ENCODE measurements at regions not wholly inside any gene's neighbourhood (a gene's known extent, or its start where the extent isn't known, plus 50 kb on each side); places are given as distances from the start of the nearest gene placed in this dataset.

- TF ChIP-seq POLR2A (IDR thresholded peaks at IDR 0.05; ENCODE audit: low read length) (no peak), ESRRA (IDR thresholded peaks at IDR 0.05; ENCODE audit: borderline replicate concordance, low read length) (no peak), KDM1A (IDR thresholded peaks at IDR 0.05; ENCODE audit: low read depth) (no peak), NPAS2 (CRISPR knock-in tag; IDR thresholded peaks at IDR 0.05; ENCODE audit: borderline replicate concordance) (no peak), NFE2L2 (conservative IDR thresholded peaks at IDR 0.05; ENCODE audit: low read length) (no peak), RCOR1 (IDR thresholded peaks at IDR 0.05; ENCODE audit: low read depth, low read length) (no peak), ELK1 (IDR thresholded peaks at IDR 0.05; ENCODE audit: low read depth, low read length) (no peak), MAX (IDR thresholded peaks at IDR 0.05) (no peak), SMC3 (IDR thresholded peaks at IDR 0.05) (no peak), EP300 (IDR thresholded peaks at IDR 0.05) (no peak), ZC3H11A (IDR thresholded peaks at IDR 0.05) (no peak), HMGXB4 (CRISPR knock-in tag; IDR thresholded peaks at IDR 0.05; ENCODE audit: borderline replicate concordance) (no peak), CEBPB (IDR thresholded peaks at IDR 0.05) (no peak)
- TF ChIP-seq, protein P1, sequence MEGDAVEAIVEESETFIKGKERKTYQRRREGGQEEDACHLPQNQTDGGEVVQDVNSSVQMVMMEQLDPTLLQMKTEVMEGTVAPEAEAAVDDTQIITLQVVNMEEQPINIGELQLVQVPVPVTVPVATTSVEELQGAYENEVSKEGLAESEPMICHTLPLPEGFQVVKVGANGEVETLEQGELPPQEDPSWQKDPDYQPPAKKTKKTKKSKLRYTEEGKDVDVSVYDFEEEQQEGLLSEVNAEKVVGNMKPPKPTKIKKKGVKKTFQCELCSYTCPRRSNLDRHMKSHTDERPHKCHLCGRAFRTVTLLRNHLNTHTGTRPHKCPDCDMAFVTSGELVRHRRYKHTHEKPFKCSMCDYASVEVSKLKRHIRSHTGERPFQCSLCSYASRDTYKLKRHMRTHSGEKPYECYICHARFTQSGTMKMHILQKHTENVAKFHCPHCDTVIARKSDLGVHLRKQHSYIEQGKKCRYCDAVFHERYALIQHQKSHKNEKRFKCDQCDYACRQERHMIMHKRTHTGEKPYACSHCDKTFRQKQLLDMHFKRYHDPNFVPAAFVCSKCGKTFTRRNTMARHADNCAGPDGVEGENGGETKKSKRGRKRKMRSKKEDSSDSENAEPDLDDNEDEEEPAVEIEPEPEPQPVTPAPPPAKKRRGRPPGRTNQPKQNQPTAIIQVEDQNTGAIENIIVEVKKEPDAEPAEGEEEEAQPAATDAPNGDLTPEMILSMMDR (IDR thresholded peaks at IDR 0.05) = no peak
Measured at GRCh38 chr2:104474716-104475115, 379.2 kb upstream of the POU3F3 start.
